GM12891 (cell line): ENCODE measurements at regions not wholly inside any gene's neighbourhood (a gene's known extent, or its start where the extent isn't known, plus 50 kb on each side); places are given as distances from the start of the nearest gene placed in this dataset.

Experiments
- POLR2A ChIP-seq: IDR thresholded peaks from 2 replicates; pipeline ENCODE4 v1.6.1; 2011; ENCODE audit warnings: low read depth, low read length, control low read depth
- POLR2AphosphoS5 ChIP-seq: IDR thresholded peaks from 2 replicates; pipeline ENCODE4 v1.6.1; 2011; ENCODE audit warnings: low read depth, low read length, control low read depth
- POU2F2 ChIP-seq: IDR thresholded peaks from 2 replicates; pipeline ENCODE4 v1.6.1; 2011; ENCODE audit warnings: low read depth, mild to moderate bottlenecking, control low read depth, low read length, moderate library complexity
- TAF1 ChIP-seq: IDR thresholded peaks from 2 replicates; pipeline ENCODE4 v1.6.1; 2011; ENCODE audit warnings: low read depth, low read length, control low read depth

DNA sequence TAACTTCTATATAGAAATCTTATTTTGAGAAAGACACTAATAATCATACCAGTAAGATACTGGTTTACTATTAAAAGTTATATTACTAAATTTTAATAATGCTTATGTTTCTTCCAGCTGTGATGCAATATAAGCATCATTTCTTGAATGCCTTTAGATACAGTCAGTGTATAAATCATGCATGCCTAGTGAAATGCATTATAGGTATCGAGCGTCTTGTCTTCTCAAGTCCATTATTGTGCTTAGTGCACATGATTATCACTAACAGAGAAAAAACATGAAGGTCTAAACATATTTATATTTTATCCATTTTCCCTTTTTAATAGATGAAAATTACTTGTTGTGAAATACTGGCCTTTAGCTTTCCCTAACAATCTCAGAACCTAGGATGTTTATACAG lies 1021.5 kb upstream of the AGA start:
- TF ChIP-seq POLR2AphosphoS5 (no peak), POLR2A (no peak), POU2F2 (no peak), TAF1 (no peak)
